OCI-LY3 (cell line): ENCODE measurements at regions not wholly inside any gene's neighbourhood (a gene's known extent, or its start where the extent isn't known, plus 50 kb on each side); places are given as distances from the start of the nearest gene placed in this dataset.
"Not testable (repeated sequence)": the region's sequence is repeated elsewhere in the genome, so short reads cannot be mapped to it uniquely, and the experiment has no call there.

Experiments
- EZH2phosphoT487 ChIP-seq: fragments of 200-600 bp; shearing (Covaris generic); IDR thresholded peaks from 2 replicates; pipeline ENCODE4 v1.6.1; 2018; ENCODE audit warnings: antibody characterized with exemption, mixed run types, low read depth
- TF ChIP-seq, protein P1 (sequence below): fragments of 200-600, 300-600 bp; sonication (generic); IDR thresholded peaks from 2 replicates; pipeline ENCODE4 v1.5.1; 2014; ENCODE audit warnings: antibody characterized with exemption, low read length, low read depth

- TF ChIP-seq, protein P1, sequence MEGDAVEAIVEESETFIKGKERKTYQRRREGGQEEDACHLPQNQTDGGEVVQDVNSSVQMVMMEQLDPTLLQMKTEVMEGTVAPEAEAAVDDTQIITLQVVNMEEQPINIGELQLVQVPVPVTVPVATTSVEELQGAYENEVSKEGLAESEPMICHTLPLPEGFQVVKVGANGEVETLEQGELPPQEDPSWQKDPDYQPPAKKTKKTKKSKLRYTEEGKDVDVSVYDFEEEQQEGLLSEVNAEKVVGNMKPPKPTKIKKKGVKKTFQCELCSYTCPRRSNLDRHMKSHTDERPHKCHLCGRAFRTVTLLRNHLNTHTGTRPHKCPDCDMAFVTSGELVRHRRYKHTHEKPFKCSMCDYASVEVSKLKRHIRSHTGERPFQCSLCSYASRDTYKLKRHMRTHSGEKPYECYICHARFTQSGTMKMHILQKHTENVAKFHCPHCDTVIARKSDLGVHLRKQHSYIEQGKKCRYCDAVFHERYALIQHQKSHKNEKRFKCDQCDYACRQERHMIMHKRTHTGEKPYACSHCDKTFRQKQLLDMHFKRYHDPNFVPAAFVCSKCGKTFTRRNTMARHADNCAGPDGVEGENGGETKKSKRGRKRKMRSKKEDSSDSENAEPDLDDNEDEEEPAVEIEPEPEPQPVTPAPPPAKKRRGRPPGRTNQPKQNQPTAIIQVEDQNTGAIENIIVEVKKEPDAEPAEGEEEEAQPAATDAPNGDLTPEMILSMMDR = not testable (repeated sequence)
- not testable (repeated sequence) for TF ChIP-seq EZH2phosphoT487
Measured at GRCh38 chr2:94595956-94596355, 275.3 kb upstream of the TEKT4 start.
